EH (cell line): ENCODE measurements at regions not wholly inside any gene's neighbourhood (a gene's known extent, or its start where the extent isn't known, plus 50 kb on each side); places are given as distances from the start of the nearest gene placed in this dataset.

Experiments used
- DNase-seq: peaks from one replicate; pipeline ENCODE4 v3.0.0-alpha.2; 2015; ENCODE audit warnings: low read depth

GRCh38 chr11:70486731-70487130 lies 88.4 kb downstream of the CTTN start:
- DNase-seq = no peak

- DNase-seq = no peak
Observed at GRCh38 chr11:70487160-70487559, 88.8 kb downstream of the CTTN start.

- no peak for DNase-seq
Observed at GRCh38 chr11:70487756-70488155, 89.4 kb downstream of the CTTN start.

- DNase-seq = no peak
Observed at GRCh38 chr11:70488171-70488703, 89.9 kb downstream of the CTTN start.

- DNase-seq = no peak
Observed at GRCh38 chr11:70489276-70489675, 90.9 kb downstream of the CTTN start.

- DNase-seq = no peak
Observed at GRCh38 chr11:70490208-70490607, 91.9 kb downstream of the CTTN start.

GRCh38 chr11:70490723-70491558 lies 92.6 kb downstream of the CTTN start:
- DNase-seq = no peak

- DNase-seq = no peak
Observed at GRCh38 chr11:70491696-70492472, 93.6 kb downstream of the CTTN start.

- no peak for DNase-seq
Observed at GRCh38 chr11:70493089-70493474, 94.8 kb downstream of the CTTN start.

- no peak for DNase-seq
Observed at GRCh38 chr11:70493891-70494290, 95.6 kb downstream of the CTTN start.

- DNase-seq = no peak
Observed at GRCh38 chr11:70494559-70495350, 96.4 kb downstream of the CTTN start.

GRCh38 chr11:70495351-70496310 lies 97.3 kb downstream of the CTTN start:
- DNase-seq = no peak

GRCh38 chr11:70496591-70497535 lies 98.5 kb downstream of the CTTN start:
- no peak for DNase-seq

GRCh38 chr11:70497536-70498075 lies 99.3 kb downstream of the CTTN start:
- no peak for DNase-seq

- no peak for DNase-seq
Observed at GRCh38 chr11:70498171-70498571, 99.8 kb downstream of the CTTN start.

- DNase-seq = no peak
Observed at GRCh38 chr11:70498976-70499801, 100.9 kb downstream of the CTTN start.

GRCh38 chr11:70500076-70500847 lies 101.9 kb downstream of the CTTN start:
- no peak for DNase-seq
